Psoas muscle (tissue), 7 donors: ENCODE measurements at regions not wholly inside any gene's neighbourhood (a gene's known extent, or its start where the extent isn't known, plus 50 kb on each side); places are given as distances from the start of the nearest gene placed in this dataset.
"Not testable (repeated sequence)": the region's sequence is repeated elsewhere in the genome, so short reads cannot be mapped to it uniquely, and the experiment has no call there.

Source experiments
- ATAC-seq, 4 donors: fragments of 200-7000 bp; cut with Tn5 transposase; one replicate each; pipeline ENCODE4 v1.9.1; 2020; ENCODE audit warnings: moderate library complexity in 3 of 4, mild to moderate bottlenecking in 2 of 4
- DNase-seq, 2 donors: peaks; one replicate each; pipeline ENCODE4 v3.0.0-alpha.2; 2020
- H3K27ac ChIP-seq: fragments of 200-600 bp; one replicate; pipeline ENCODE4 v1.8.0; 2022
- H3K27me3 ChIP-seq, 3 donors: fragments of 200-600 bp in 1 of 3; one replicate each; pipeline versions ENCODE4 v1.6.1 to v1.8.0; 2013 to 2022; ENCODE audit warnings: low read length in 2 of 3, mild to moderate bottlenecking in 2 of 3, moderate library complexity in 1 of 3; ENCODE audit not compliant: insufficient read depth in 3 of 3
- H3K36me3 ChIP-seq, 2 donors: fragments of 200-600 bp in 1 of 2; one replicate each; pipeline versions ENCODE4 v1.6.1 to v1.8.0; 2013 to 2022; ENCODE audit warnings: low read depth in 1 of 2, mild to moderate bottlenecking in 1 of 2, moderate library complexity in 1 of 2; ENCODE audit not compliant: insufficient read depth in 1 of 2
- H3K4me1 ChIP-seq: fragments of 200-600 bp; one replicate; pipeline ENCODE4 v1.8.0; 2022
- H3K4me3 ChIP-seq: fragments of 200-600 bp; one replicate; pipeline ENCODE4 v1.8.0; 2022; ENCODE audit warnings: mild to moderate bottlenecking
- H3K9me3 ChIP-seq: fragments of 200-600 bp; one replicate; pipeline ENCODE4 v1.8.0; 2022
- CTCF ChIP-seq: fragments of 200-600 bp; IDR thresholded peaks from one replicate; pipeline ENCODE4 v1.8.0; 2022; ENCODE audit warnings: antibody characterized with exemption
- WGBS, 3 donors: extraction: QIAGEN DNeasy Blood & Tissue Kit; methylation state at CpG; one replicate each; pipeline versions ENCODE4 v1.1.6 to v1.1.7; 2013; 5-methylcytosine and 5-hydroxymethylcytosine counted together
- intact Hi-C, 2 donors: fragments of 100-400 bp; cut with DNase I; formaldehyde crosslinking; loops; one replicate each; pipeline versions ENCODE4 v1.11.0 to v1.14.2; 2022
- donor health status: healthy with polysubstance abuse.
- donor health status: DM: no; HTN: no; CAD: no; lungs with moderate emphysema.
- donor health status: Bipolar disorder and iron deficiency.
- donor health status: healthy.
- donor health status: DM: yes; HTN: yes; CAD: no.
- donor health status: DM: no; HTN: no; CAD: no.
- donor health status: DM: yes; HTN: yes; CAD: no.

- intact Hi-C loops, H3K36me3 ChIP-seq, DNase-seq: not testable (repeated sequence)
Observed at GRCh38 chrX:133483771-133484170, 68.5 kb upstream of the GPC4 start.

GRCh38 chrX:133482056-133482952 is 67.0 kb upstream of the GPC4 start:
- ATAC-seq, result peak in 1 of 4 donors; percentile 62
- no peaks in the 10 kb centered on the region for H3K4me1 ChIP-seq
- 67 to 76% (median 74%) methylated on average over 7 of the region's 7 CpGs for WGBS, 3 donors
- H3K36me3 ChIP-seq, result no peaks in the 10 kb centered on the region
- intact Hi-C loops, result no loop called here
- no peak for TF ChIP-seq CTCF
- no peak overlapping the region for H3K4me3 ChIP-seq
- no peaks in the 10 kb centered on the region for H3K27me3 ChIP-seq
- DNase-seq, result no peak
- H3K9me3 ChIP-seq, result no peaks in the 10 kb centered on the region
- no peak overlapping the region for H3K27ac ChIP-seq

More at GRCh38 chrX:133483771-133484170, 68.5 kb upstream of the GPC4 start:
- WGBS, 3 donors, result 95 to 99% (median 96%) methylated on average over 24 to 34 of the region's 34 CpGs
- H3K9me3 ChIP-seq, H3K27me3 ChIP-seq, ATAC-seq, H3K4me1 ChIP-seq, H3K4me3 ChIP-seq, H3K27ac ChIP-seq: not testable (repeated sequence)

GRCh38 chrX:133477986-133478385 is 62.7 kb upstream of the GPC4 start:
- no peak overlapping the region for H3K4me3 ChIP-seq
- H3K4me1 ChIP-seq, result no peaks in the 10 kb centered on the region
- WGBS, 3 donors, result 81 to 86% (median 85%) methylated on average over 4 of the region's 4 CpGs
- ATAC-seq, result no peak
- TF ChIP-seq CTCF, result no peak
- H3K27ac ChIP-seq, result no peak overlapping the region
- intact Hi-C loops, result loop anchor here in 1 of 2 donors (10.0 kb wide), 1 partner anchor 187 kb away; no protein-coding TSS in a partner anchor
- no peaks in the 10 kb centered on the region for H3K27me3 ChIP-seq
- no peaks in the 10 kb centered on the region for H3K36me3 ChIP-seq
- no peaks in the 10 kb centered on the region for H3K9me3 ChIP-seq
- no peak for DNase-seq

- Histone ChIP-seq H3K27me3 (peaks cover 0 to 12% (median 0%) of the 10 kb centered on the region in 3 donors), H3K36me3 (no peaks in the 10 kb centered on the region), H3K4me1 (no peaks in the 10 kb centered on the region), H3K4me3 (no peak overlapping the region), H3K9me3 (no peaks in the 10 kb centered on the region), H3K27ac (no peak overlapping the region)
- ATAC-seq, result no peak
- 65 to 89% (median 72%) methylated on average over 1 of the region's 1 CpG for WGBS, 3 donors
- intact Hi-C loops, result loop anchor here in 1 of 2 donors (10.0 kb wide), 1 partner anchor 189 kb away; no protein-coding TSS in a partner anchor
- no peak for DNase-seq
- no peak for TF ChIP-seq CTCF
Observed at GRCh38 chrX:133475953-133476352, 60.7 kb upstream of the GPC4 start.

- Histone ChIP-seq H3K36me3 (no peaks in the 10 kb centered on the region), H3K4me3 (no peak overlapping the region), H3K27me3 (peaks cover 0 to 12% (median 0%) of the 10 kb centered on the region in 3 donors), H3K4me1 (no peaks in the 10 kb centered on the region), H3K27ac (no peak overlapping the region), H3K9me3 (no peaks in the 10 kb centered on the region)
- intact Hi-C loops, result loop anchor here in 1 of 2 donors (10.0 kb wide), 1 partner anchor 189 kb away; no protein-coding TSS in a partner anchor
- peak in 1 of 4 donors; percentile 54 for ATAC-seq
- no peak for DNase-seq
- no peak for TF ChIP-seq CTCF
- WGBS, 3 donors, result 74 to 100% (median 77%) methylated on average over 1 of the region's 1 CpG
Observed at GRCh38 chrX:133475521-133475920, 60.2 kb upstream of the GPC4 start.
